ENCODE measurements at regions not wholly inside any gene's neighbourhood (a gene's known extent, or its start where the extent isn't known, plus 50 kb on each side); places are given as distances from the start of the nearest gene placed in this dataset.

- no peaks in the 10 kb centered on the region for H3K9me3 ChIP-seq
- no peak overlapping the region for H3K27ac ChIP-seq
- no peaks in the 10 kb centered on the region for H3K27me3 ChIP-seq
- intact Hi-C loops (cut with DNase I; ENCODE audit: low total_unique reads), result no loop called here
- ATAC-seq (no peak), DNase-seq (no peak)
- H3K4me1 ChIP-seq, result no peaks in the 10 kb centered on the region
- no peak overlapping the region for H3K4me3 ChIP-seq
- in situ Hi-C loops (cut with MboI; ENCODE audit: low sequenced_read_pairs in 4 of 4), result no loop called here
- no peak for TF ChIP-seq POLR2A (IDR thresholded peaks at IDR 0.05)
- H3K36me3 ChIP-seq, result no peaks in the 10 kb centered on the region
These were observed 114.1 kb upstream of the PWP1 start for GRCh38 chr12:107571492-107571891.

GRCh38 chr12:107574691-107575090 lies 110.9 kb upstream of the PWP1 start:
- Histone ChIP-seq H3K27me3 (peaks cover 0 to 7% (median 0%) of the 10 kb centered on the region in 3 donors), H3K27ac (no peak overlapping the region), H3K36me3 (no peaks in the 10 kb centered on the region), H3K4me1 (no peaks in the 10 kb centered on the region), H3K4me3 (no peak overlapping the region), H3K9me3 (no peaks in the 10 kb centered on the region)
- in situ Hi-C loops (cut with MboI; ENCODE audit: low sequenced_read_pairs in 4 of 4), result no loop called here
- DNase-seq (no peak), ATAC-seq (no peak)
- intact Hi-C loops (cut with DNase I; ENCODE audit: low total_unique reads), result no loop called here
- TF ChIP-seq POLR2A (IDR thresholded peaks at IDR 0.05) (no peak), CTCF (IDR thresholded peaks at IDR 0.05 in 4 of 5, conservative IDR thresholded peaks at IDR 0.05 in 1 of 5) (no peak)

GRCh38 chr12:107580750-107581618 lies 104.6 kb upstream of the PWP1 start:
- no peaks in the 10 kb centered on the region for H3K36me3 ChIP-seq
- no peaks in the 10 kb centered on the region for H3K9me3 ChIP-seq
- DNase-seq (no peak), ATAC-seq (no peak)
- intact Hi-C loops (cut with DNase I; ENCODE audit: low total_unique reads) (no loop called here), in situ Hi-C loops (cut with MboI; ENCODE audit: low sequenced_read_pairs in 4 of 4) (no loop called here)
- peaks cover 8 to 18% (median 18%) of the 10 kb centered on the region in 3 donors for H3K27me3 ChIP-seq
- H3K4me3 ChIP-seq, result no peak overlapping the region
- no peak overlapping the region for H3K27ac ChIP-seq
- H3K4me1 ChIP-seq, result no peaks in the 10 kb centered on the region
- TF ChIP-seq POLR2A (IDR thresholded peaks at IDR 0.05) (no peak), CTCF (IDR thresholded peaks at IDR 0.05 in 4 of 5, conservative IDR thresholded peaks at IDR 0.05 in 1 of 5) (no peak)

GRCh38 chr12:107581619-107582015 lies 104.0 kb upstream of the PWP1 start:
- intact Hi-C loops (cut with DNase I; ENCODE audit: low total_unique reads) (no loop called here), in situ Hi-C loops (cut with MboI; ENCODE audit: low sequenced_read_pairs in 4 of 4) (no loop called here)
- Histone ChIP-seq H3K36me3 (no peaks in the 10 kb centered on the region), H3K9me3 (no peaks in the 10 kb centered on the region), H3K4me1 (no peaks in the 10 kb centered on the region), H3K27ac (no peak overlapping the region), H3K27me3 (peaks cover 8 to 18% (median 18%) of the 10 kb centered on the region in 3 donors), H3K4me3 (no peak overlapping the region)
- ATAC-seq, result no peak
- TF ChIP-seq CTCF (IDR thresholded peaks at IDR 0.05 in 4 of 5, conservative IDR thresholded peaks at IDR 0.05 in 1 of 5) (no peak), POLR2A (IDR thresholded peaks at IDR 0.05) (no peak)
- DNase-seq, result no peak

- no peaks in the 10 kb centered on the region for H3K36me3 ChIP-seq
- no peak overlapping the region for H3K4me3 ChIP-seq
- H3K27ac ChIP-seq, result no peak overlapping the region
- no peak for TF ChIP-seq POLR2A (IDR thresholded peaks at IDR 0.05)
- no peaks in the 10 kb centered on the region for H3K9me3 ChIP-seq
- ATAC-seq, result no peak
- no peaks in the 10 kb centered on the region for H3K4me1 ChIP-seq
- H3K27me3 ChIP-seq, result peaks cover 8 to 18% (median 18%) of the 10 kb centered on the region in 3 donors
- in situ Hi-C loops (cut with MboI; ENCODE audit: low sequenced_read_pairs in 4 of 4), result no loop called here
- DNase-seq, result no peak
- intact Hi-C loops (cut with DNase I; ENCODE audit: low total_unique reads), result no loop called here
These were observed 102.0 kb upstream of the PWP1 start for GRCh38 chr12:107583551-107583950.

All from gastrocnemius medialis (tissue), 4 donors.